A549 (cell line): ENCODE measurements at regions not wholly inside any gene's neighbourhood (a gene's known extent, or its start where the extent isn't known, plus 50 kb on each side); places are given as distances from the start of the nearest gene placed in this dataset.

ENCODE experiments used
- ATAC-seq, 2 experiments: fragments of 200-7000 bp in 1 of 2; fragments of >200 bp in 1 of 2; cut with Nextera tagmentation in 1 of 2; cut with Tn5 transposase in 1 of 2; 3 replicates each; pipeline versions ENCODE4 v1.8.0 to v1.9.1; 2018 to 2020; ENCODE audit warnings: mild to moderate bottlenecking in 1 of 2, moderate library complexity in 1 of 2
- CTCF ChIA-PET: fragments of 300-600 bp; sonication (Branson Sonifier 250); formaldehyde crosslinking; extraction: SDS; loops from one replicate; lab custom pipeline; 2021; ENCODE audit warnings: antibody characterized with exemption, inconsistent platforms; lab: Yijun Ruan, JAX
- POLR2A ChIA-PET: fragments of 350-600 bp; formaldehyde crosslinking; extraction: SDS; loops from one replicate; lab custom pipeline; 2021; ENCODE audit warnings: antibody characterized with exemption, inconsistent platforms; lab: Yijun Ruan, JAX
- DNase-seq, 2 experiments: peaks; one replicate each; pipeline versions ENCODE4 v3.0.0 to v3.0.0-alpha.2; 2011 to 2016; ENCODE audit warnings: low read depth in 1 of 2, low spot score in 1 of 2
- FAIRE-seq: peaks from 2 replicates; lab custom pipeline; 2011; peaks lifted over from hg19 to GRCh38; lab: Jason Lieb, UNC
- H3K27ac ChIP-seq, 2 experiments: fragments of >200 bp; sonication (Bioruptor Twin); formaldehyde crosslinking; 3 replicates each; pipeline ENCODE4 v1.5.1; 2016 to 2017
- H3K4me1 ChIP-seq: fragments of >200 bp; sonication (Bioruptor Twin); formaldehyde crosslinking; 3 replicates; pipeline ENCODE4 v1.6.1; 2016
- H3K4me2 ChIP-seq: fragments of >200 bp; sonication (Bioruptor Twin); formaldehyde crosslinking; 3 replicates; pipeline ENCODE4 v1.6.1; 2016
- H3K4me3 ChIP-seq: fragments of >200 bp; sonication (Bioruptor Twin); formaldehyde crosslinking; 3 replicates; pipeline ENCODE4 v1.5.1; 2016
- H3K9me3 ChIP-seq: fragments of >200 bp; sonication (Bioruptor Twin); formaldehyde crosslinking; 3 replicates; pipeline ENCODE4 v1.6.1; 2016
- BCL3 ChIP-seq: fragments of >200 bp; sonication (Bioruptor Twin); formaldehyde crosslinking; IDR thresholded peaks from 3 replicates; pipeline ENCODE4 v1.6.1; 2016
- BHLHE40 ChIP-seq: IDR thresholded peaks from 2 replicates; pipeline ENCODE4 v1.6.1; 2012; ENCODE audit warnings: low read depth, low read length, inconsistent platforms
- CHD2 ChIP-seq: fragments of 150-350 bp; IDR thresholded peaks from 2 replicates; pipeline ENCODE4 v1.6.1; 2014; ENCODE audit warnings: low read length; ENCODE audit not compliant: partially characterized antibody
- EHF ChIP-seq: fragments of 250-450 bp; sonication (Bioruptor Pico); IDR thresholded peaks from 2 replicates; pipeline ENCODE4 v1.5.0; 2020; ENCODE audit warnings: mild to moderate bottlenecking
- EP300 ChIP-seq, 2 experiments: fragments of >200 bp; sonication (Bioruptor Twin); formaldehyde crosslinking; IDR thresholded peaks; 2 replicates in 1 of 2; 3 replicates in 1 of 2; pipeline ENCODE4 v1.6.1; 2016 to 2017
- ESRRA ChIP-seq: fragments of 150-350 bp; IDR thresholded peaks from 2 replicates; pipeline ENCODE4 v1.6.1; 2014; ENCODE audit warnings: mild to moderate bottlenecking, low read length, borderline replicate concordance
- FOXS1 ChIP-seq: fragments of 250-450 bp; sonication (Bioruptor Pico); IDR thresholded peaks from 2 replicates; pipeline ENCODE4 v1.5.0; 2020; ENCODE audit warnings: mild to moderate bottlenecking, moderate library complexity
- HDAC2 ChIP-seq: fragments of 200-600 bp; sonication (generic); IDR thresholded peaks from 2 replicates; pipeline ENCODE4 v1.6.1; 2016
- HOXB13 ChIP-seq: fragments of 250-450 bp; sonication (Bioruptor Pico); IDR thresholded peaks from 2 replicates; pipeline ENCODE4 v1.5.0; 2020; ENCODE audit warnings: low read depth, mild to moderate bottlenecking, moderate library complexity
- HOXB5 ChIP-seq: fragments of 250-450 bp; sonication (Bioruptor Pico); IDR thresholded peaks from 2 replicates; pipeline ENCODE4 v1.5.0; 2020; ENCODE audit warnings: mild to moderate bottlenecking, moderate library complexity
- JUNB ChIP-seq: fragments of >200 bp; sonication (Bioruptor Twin); formaldehyde crosslinking; IDR thresholded peaks from 2 replicates; pipeline ENCODE4 v1.6.1; 2016
- KDM5A ChIP-seq: fragments of 200-600 bp; sonication (generic); IDR thresholded peaks from 2 replicates; pipeline ENCODE4 v1.6.1; 2016; ENCODE audit warnings: antibody characterized with exemption, mild to moderate bottlenecking
- NPAS2 ChIP-seq: fragments of 250-450 bp; sonication (Bioruptor Pico); IDR thresholded peaks from 2 replicates; pipeline ENCODE4 v1.8.0; 2022; ENCODE audit warnings: mild to moderate bottlenecking, moderate library complexity, borderline replicate concordance
- PHF8 ChIP-seq: fragments of 200-600 bp; sonication (generic); IDR thresholded peaks from 2 replicates; pipeline ENCODE4 v1.6.1; 2016; ENCODE audit warnings: low read depth, mild to moderate bottlenecking, antibody characterized with exemption, moderate library complexity, borderline replicate concordance
- RAD21 ChIP-seq, 2 experiments: fragments of >200 bp in 1 of 2; sonication (Bioruptor Twin) in 1 of 2; formaldehyde crosslinking in 1 of 2; IDR thresholded peaks in 1 of 2; conservative IDR thresholded peaks in 1 of 2; 2 replicates in 1 of 2; 3 replicates in 1 of 2; pipeline ENCODE4 v1.6.1; 2012 to 2018; ENCODE audit warnings: inconsistent platforms in 1 of 2
- RCOR1 ChIP-seq: fragments of 150-350 bp; IDR thresholded peaks from 2 replicates; pipeline ENCODE4 v1.6.1; 2014; ENCODE audit warnings: antibody characterized with exemption, low read length, low read depth
- RFX5 ChIP-seq: fragments of 450-650 bp; IDR thresholded peaks from 2 replicates; pipeline ENCODE4 v1.7.1; 2014; ENCODE audit warnings: antibody characterized with exemption, mild to moderate bottlenecking, moderate library complexity
- SMC3 ChIP-seq: fragments of >200 bp; sonication (Bioruptor Twin); formaldehyde crosslinking; IDR thresholded peaks from 3 replicates; pipeline ENCODE4 v1.6.1; 2018; ENCODE audit warnings: inconsistent platforms
- ZFP36 ChIP-seq: fragments of 450-650 bp; IDR thresholded peaks from 2 replicates; pipeline ENCODE4 v1.6.1; 2014; ENCODE audit warnings: borderline replicate concordance; ENCODE audit not compliant: partially characterized antibody
- WGBS: methylation state at CpG from one replicate; pipeline ENCODE4 v1.1.6; 2017; ENCODE audit errors: missing lambda C conversion rate; 5-methylcytosine and 5-hydroxymethylcytosine counted together
- TF ChIP-seq, protein P1 (sequence below): IDR thresholded peaks from 2 replicates; pipeline ENCODE4 v1.6.1; 2012; ENCODE audit warnings: low read depth, borderline replicate concordance
- TF ChIP-seq, protein P2 (sequence below): fragments of >200 bp; sonication (Bioruptor Twin); formaldehyde crosslinking; IDR thresholded peaks from 2 replicates; pipeline ENCODE4 v1.6.1; 2016

DNA sequence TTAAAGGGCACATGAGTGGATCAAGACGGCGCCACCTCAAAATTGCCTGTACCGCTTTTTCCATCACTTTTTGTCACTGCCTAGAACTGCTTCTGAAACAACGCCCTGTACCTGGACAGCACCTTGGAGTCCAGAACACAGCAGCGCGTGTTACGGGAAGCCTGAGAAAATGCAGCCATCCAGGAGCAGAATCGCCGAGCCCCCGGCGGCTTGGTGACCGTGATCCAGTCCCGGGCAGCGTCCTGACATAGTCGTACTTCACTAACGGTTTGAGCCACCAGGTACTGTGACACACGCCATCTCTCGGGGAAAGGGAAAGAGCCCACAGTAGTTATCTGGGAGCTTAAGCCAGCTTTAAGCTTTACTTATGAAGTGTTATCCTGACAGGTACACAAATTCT lies 168.9 kb upstream of the SALL3 start:
- no peak for FAIRE-seq
- DNase-seq: no peak
- TF ChIP-seq HOXB5 (CRISPR knock-in tag) (no peak), RCOR1 (no peak), PHF8 (no peak), HOXB13 (CRISPR knock-in tag) (no peak), HDAC2 (no peak), EP300 (IDR thresholded peaks at IDR 0.05) (no peak), EHF (CRISPR knock-in tag) (no peak), CHD2 (no peak), BCL3 (no peak), RAD21 (conservative IDR thresholded peaks at IDR 0.05 in 1 of 2, IDR thresholded peaks at IDR 0.05 in 1 of 2) (no peak), BHLHE40 (no peak)
- TF ChIP-seq, protein P1, sequence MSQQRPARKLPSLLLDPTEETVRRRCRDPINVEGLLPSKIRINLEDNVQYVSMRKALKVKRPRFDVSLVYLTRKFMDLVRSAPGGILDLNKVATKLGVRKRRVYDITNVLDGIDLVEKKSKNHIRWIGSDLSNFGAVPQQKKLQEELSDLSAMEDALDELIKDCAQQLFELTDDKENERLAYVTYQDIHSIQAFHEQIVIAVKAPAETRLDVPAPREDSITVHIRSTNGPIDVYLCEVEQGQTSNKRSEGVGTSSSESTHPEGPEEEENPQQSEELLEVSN: no peak
- TF ChIP-seq, all 56 proteins: peak for 0
- CTCF ChIA-PET: no interaction called here
- ATAC-seq: no peak
- Histone ChIP-seq H3K4me1 (no peaks in the 10 kb centered on the region), H3K4me2 (no peak overlapping the region), H3K27ac (no peak overlapping the region), H3K4me3 (no peak overlapping the region), H3K9me3 (no peaks in the 10 kb centered on the region)
- POLR2A ChIA-PET: no interaction called here
- 73% methylated on average over 18 of the region's 18 CpGs for WGBS

- TF ChIP-seq ESRRA (no peak), JUNB (no peak), SMC3 (no peak), RCOR1 (no peak)
- ATAC-seq: no peak
- POLR2A ChIA-PET: no interaction called here
Observed at GRCh38 chr18:78812067-78812466, 167.6 kb upstream of the SALL3 start.

DNA sequence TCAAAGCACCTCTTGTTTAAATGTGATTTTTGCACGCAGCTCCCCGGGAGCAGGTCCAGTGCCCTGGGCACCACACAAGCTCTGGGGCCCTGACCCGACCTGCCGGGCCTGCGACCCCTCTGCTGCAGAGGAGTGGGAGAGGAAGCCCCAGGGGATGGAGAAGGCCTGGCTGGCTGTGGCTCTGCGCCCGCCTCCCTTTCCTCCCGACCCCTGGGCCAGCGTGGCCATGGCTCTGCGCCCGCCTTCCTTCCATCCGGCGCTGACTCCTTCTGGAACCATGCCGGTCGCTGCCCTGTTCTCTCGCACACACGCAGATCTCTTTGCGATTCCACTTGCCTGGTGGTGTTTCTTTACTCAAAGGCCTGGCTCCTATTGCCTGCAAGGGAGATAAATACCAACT lies 166.5 kb upstream of the SALL3 start:
- H3K27ac ChIP-seq: no peak overlapping the region
- FAIRE-seq (no peak), DNase-seq (no peak), ATAC-seq (no peak)
- POLR2A ChIA-PET: no interaction called here
- H3K4me2 ChIP-seq: no peak overlapping the region
- CTCF ChIA-PET: no interaction called here
- 61% methylated on average over 18 of the region's 18 CpGs for WGBS
- no peak overlapping the region for H3K4me3 ChIP-seq
- TF ChIP-seq NPAS2 (CRISPR knock-in tag): no peak
- TF ChIP-seq RFX5: no peak
- no peak for TF ChIP-seq KDM5A
- no peak for TF ChIP-seq FOXS1
- TF ChIP-seq ZFP36: no peak
- no peaks in the 10 kb centered on the region for H3K9me3 ChIP-seq
- no peaks in the 10 kb centered on the region for H3K4me1 ChIP-seq

More at GRCh38 chr18:78812067-78812466, 167.6 kb upstream of the SALL3 start:
- WGBS: 13% methylated on average over 7 of the region's 9 CpGs
- CTCF ChIA-PET: no interaction called here
- Histone ChIP-seq H3K4me2 (no peak overlapping the region), H3K4me1 (no peaks in the 10 kb centered on the region), H3K4me3 (no peak overlapping the region), H3K9me3 (no peaks in the 10 kb centered on the region), H3K27ac (no peak overlapping the region)
- DNase-seq: no peak
- no peak for FAIRE-seq

DNA sequence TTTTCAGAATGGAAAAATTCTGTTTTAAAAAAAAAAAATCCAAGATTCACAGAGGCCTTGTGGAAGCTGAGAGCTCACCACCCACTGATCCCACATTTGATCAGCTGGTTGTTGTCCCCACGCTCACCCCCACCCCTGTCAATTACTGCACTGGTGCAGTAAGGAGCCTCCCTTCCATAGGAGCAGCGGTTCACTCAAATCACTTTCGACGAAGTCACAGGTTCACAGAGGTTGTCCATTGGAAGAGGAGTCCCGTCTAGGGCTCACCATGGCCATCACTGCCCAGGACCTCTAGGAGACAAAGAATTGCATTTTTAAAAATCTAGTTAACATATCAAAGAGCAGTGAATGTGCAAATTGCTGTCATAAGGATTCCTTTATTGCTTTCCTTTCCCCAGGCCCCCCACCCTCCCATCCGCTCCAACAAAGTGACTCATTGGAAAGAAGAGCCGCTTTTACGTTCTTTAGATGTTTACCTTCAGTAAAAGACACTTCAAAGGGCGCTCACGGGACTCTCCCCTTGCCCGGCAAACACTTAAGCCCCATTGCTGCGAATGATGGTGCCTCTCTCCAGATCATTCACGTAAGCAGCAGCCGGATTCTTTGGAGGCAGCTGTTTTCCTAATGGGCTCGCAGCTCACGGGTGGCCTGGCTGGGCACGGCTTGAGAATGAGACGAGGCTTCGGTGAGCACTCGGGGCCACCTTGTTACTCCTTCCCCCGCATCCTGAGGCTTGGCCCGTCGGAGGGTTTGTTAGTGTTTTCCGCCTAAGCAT lies 165.5 kb upstream of the SALL3 start:
- H3K27ac ChIP-seq: no peak overlapping the region
- no peak overlapping the region for H3K4me2 ChIP-seq
- ATAC-seq: no peak
- ChIA-PET CTCF (no interaction called here), POLR2A (no interaction called here)
- no peaks in the 10 kb centered on the region for H3K9me3 ChIP-seq
- DNase-seq: no peak
- H3K4me1 ChIP-seq: no peaks in the 10 kb centered on the region
- WGBS: 22% methylated on average over 21 of the region's 24 CpGs
- no peak overlapping the region for H3K4me3 ChIP-seq
- FAIRE-seq: no peak
- TF ChIP-seq, protein P2, sequence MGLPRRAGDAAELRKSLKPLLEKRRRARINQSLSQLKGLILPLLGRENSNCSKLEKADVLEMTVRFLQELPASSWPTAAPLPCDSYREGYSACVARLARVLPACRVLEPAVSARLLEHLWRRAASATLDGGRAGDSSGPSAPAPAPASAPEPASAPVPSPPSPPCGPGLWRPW: no peak
